ENCODE measurements at regions not wholly inside any gene's neighbourhood (a gene's known extent, or its start where the extent isn't known, plus 50 kb on each side); places are given as distances from the start of the nearest gene placed in this dataset.

DNA sequence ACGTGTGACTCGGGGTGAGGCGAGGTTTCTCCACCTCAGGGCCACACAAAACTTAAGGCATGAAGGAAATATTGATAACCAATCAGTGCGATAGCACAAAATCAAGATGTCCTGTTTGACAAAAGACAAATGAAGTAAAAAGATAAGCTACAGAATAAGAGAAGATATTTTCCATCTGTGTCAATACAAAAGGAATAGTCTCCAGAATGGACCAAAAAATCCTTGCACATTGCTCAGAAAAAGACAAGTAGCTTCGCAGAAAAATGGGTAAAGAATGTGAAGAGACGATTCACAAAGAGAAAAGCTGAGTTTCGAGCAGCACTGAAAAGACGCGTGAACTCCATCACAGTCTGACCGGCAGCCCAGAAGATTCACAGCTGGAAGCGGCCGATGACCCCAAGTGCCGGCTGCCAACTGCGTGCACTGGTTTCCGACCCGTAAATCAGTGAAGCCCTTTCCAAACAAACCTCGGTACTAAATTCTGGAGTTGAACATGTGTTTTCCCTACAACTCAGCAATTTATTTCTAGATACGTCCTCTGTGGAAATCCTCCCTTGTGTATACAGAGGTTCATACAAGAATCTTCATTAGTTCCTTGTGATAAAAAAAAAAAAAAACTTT is 308.4 kb downstream of the BRD1 start:
- TF ChIP-seq, protein P1, sequence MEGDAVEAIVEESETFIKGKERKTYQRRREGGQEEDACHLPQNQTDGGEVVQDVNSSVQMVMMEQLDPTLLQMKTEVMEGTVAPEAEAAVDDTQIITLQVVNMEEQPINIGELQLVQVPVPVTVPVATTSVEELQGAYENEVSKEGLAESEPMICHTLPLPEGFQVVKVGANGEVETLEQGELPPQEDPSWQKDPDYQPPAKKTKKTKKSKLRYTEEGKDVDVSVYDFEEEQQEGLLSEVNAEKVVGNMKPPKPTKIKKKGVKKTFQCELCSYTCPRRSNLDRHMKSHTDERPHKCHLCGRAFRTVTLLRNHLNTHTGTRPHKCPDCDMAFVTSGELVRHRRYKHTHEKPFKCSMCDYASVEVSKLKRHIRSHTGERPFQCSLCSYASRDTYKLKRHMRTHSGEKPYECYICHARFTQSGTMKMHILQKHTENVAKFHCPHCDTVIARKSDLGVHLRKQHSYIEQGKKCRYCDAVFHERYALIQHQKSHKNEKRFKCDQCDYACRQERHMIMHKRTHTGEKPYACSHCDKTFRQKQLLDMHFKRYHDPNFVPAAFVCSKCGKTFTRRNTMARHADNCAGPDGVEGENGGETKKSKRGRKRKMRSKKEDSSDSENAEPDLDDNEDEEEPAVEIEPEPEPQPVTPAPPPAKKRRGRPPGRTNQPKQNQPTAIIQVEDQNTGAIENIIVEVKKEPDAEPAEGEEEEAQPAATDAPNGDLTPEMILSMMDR (IDR thresholded peaks at IDR 0.05): no peak
- TF ChIP-seq POLR2A (IDR thresholded peaks at IDR 0.05) (no peak), EP300 (IDR thresholded peaks at IDR 0.05) (no peak)

Data from tibial nerve (tissue), 4 donors.